Ovary (tissue), 7 donors: ENCODE measurements at regions not wholly inside any gene's neighbourhood (a gene's known extent, or its start where the extent isn't known, plus 50 kb on each side); places are given as distances from the start of the nearest gene placed in this dataset.

ENCODE experiments used
- DNase-seq, 5 donors: peaks; one replicate each; pipeline ENCODE4 v3.0.0-alpha.2; 2019 to 2020
- H3K27ac ChIP-seq, 2 donors: fragments of 200-600 bp; one replicate each; pipeline versions ENCODE4 v1.5.1 to v1.8.0; 2019 to 2022
- H3K27me3 ChIP-seq: fragments of 200-600 bp; one replicate; pipeline ENCODE4 v1.8.0; 2022
- H3K36me3 ChIP-seq: fragments of 200-600 bp; sonication (generic); one replicate; pipeline ENCODE4 v1.5.1; 2019
- H3K4me1 ChIP-seq: one replicate; pipeline ENCODE4 v1.8.1; 2013; ENCODE audit warnings: mild to moderate bottlenecking, moderate library complexity; ENCODE audit not compliant: insufficient read depth
- H3K4me3 ChIP-seq: fragments of 200-600 bp; sonication (generic); one replicate; pipeline ENCODE4 v1.5.1; 2017
- H3K9me3 ChIP-seq, 2 donors: fragments of 200-600 bp in 1 of 2; sonication (generic) in 1 of 2; one replicate each; pipeline versions ENCODE4 v1.5.1 to v1.8.1; 2013 to 2019; ENCODE audit warnings: mild to moderate bottlenecking in 1 of 2, moderate library complexity in 1 of 2
- EP300 ChIP-seq: sonication (generic); formaldehyde crosslinking; IDR thresholded peaks from one replicate; pipeline ENCODE4 v1.6.1; 2017; ENCODE audit warnings: antibody characterized with exemption
- POLR2A ChIP-seq: fragments of 450-650 bp; IDR thresholded peaks from one replicate; pipeline ENCODE4 v1.6.1; 2017; ENCODE audit warnings: antibody characterized with exemption, mild to moderate bottlenecking, moderate library complexity
- WGBS, 3 donors: extraction: QIAGEN DNeasy Blood & Tissue Kit in 1 of 3; methylation state at CpG; one replicate each; pipeline versions ENCODE4 v1.1.5 to v1.1.7; 2013 to 2017; 5-methylcytosine and 5-hydroxymethylcytosine counted together
- intact Hi-C, 4 donors: fragments of 100-400 bp; cut with DNase I; formaldehyde crosslinking; loops; one replicate each; pipeline versions ENCODE4 v1.11.0 to v1.15.1; 2022 to 2023
- TF ChIP-seq, protein P1 (sequence below), 3 donors: fragments of 450-650 bp in 2 of 3; fragments of 200-600 bp in 1 of 3; IDR thresholded peaks; one replicate each; pipeline versions ENCODE4 v1.5.1 to v1.8.0; 2016 to 2022; ENCODE audit warnings: antibody characterized with exemption in 3 of 3, mild to moderate bottlenecking in 1 of 3
- donor health status: DM: no; HTN: no; CAD: no; lungs with moderate emphysema.
- donor health status: DM: no; HTN: no; CAD: no.
- donor health status: Bipolar disorder and iron deficiency.
- donor health status: DM: no; HTN: no; CAD: no.
- donor health status: DM: yes; HTN: yes; CAD: no.

DNA sequence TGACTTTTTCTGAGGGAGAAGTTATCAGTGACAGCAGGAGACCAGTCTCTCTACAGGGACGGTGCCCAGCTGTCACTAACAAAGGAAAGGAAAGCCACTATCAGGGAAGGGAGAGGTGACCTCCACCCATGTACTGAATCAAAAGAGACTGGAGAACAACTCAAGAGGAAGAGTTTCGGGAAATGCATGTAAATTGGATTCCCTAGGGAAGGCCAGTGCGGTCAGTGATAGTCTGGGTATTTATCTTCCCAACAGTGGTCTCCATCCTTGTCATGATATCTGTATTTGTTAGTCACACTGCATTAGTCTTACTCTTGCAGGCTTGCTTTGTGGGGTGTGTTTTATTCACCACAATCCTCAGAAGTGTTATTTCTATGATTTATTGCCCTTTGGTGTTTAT lies 193.4 kb upstream of the KIRREL3 start:
- no peak for DNase-seq
- intact Hi-C loops = no loop called here
- Histone ChIP-seq H3K9me3 (no peaks in the 10 kb centered on the region), H3K27ac (no peak overlapping the region), H3K4me1 (no peaks in the 10 kb centered on the region), H3K27me3 (no peaks in the 10 kb centered on the region), H3K4me3 (no peak overlapping the region), H3K36me3 (no peaks in the 10 kb centered on the region)
- TF ChIP-seq, protein P1, sequence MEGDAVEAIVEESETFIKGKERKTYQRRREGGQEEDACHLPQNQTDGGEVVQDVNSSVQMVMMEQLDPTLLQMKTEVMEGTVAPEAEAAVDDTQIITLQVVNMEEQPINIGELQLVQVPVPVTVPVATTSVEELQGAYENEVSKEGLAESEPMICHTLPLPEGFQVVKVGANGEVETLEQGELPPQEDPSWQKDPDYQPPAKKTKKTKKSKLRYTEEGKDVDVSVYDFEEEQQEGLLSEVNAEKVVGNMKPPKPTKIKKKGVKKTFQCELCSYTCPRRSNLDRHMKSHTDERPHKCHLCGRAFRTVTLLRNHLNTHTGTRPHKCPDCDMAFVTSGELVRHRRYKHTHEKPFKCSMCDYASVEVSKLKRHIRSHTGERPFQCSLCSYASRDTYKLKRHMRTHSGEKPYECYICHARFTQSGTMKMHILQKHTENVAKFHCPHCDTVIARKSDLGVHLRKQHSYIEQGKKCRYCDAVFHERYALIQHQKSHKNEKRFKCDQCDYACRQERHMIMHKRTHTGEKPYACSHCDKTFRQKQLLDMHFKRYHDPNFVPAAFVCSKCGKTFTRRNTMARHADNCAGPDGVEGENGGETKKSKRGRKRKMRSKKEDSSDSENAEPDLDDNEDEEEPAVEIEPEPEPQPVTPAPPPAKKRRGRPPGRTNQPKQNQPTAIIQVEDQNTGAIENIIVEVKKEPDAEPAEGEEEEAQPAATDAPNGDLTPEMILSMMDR (IDR thresholded peaks at IDR 0.05) = no peak
- TF ChIP-seq EP300 (no peak), POLR2A (no peak)
- 43 to 71% (median 44%) methylated on average over 3 of the region's 3 CpGs for WGBS, 3 donors

DNA sequence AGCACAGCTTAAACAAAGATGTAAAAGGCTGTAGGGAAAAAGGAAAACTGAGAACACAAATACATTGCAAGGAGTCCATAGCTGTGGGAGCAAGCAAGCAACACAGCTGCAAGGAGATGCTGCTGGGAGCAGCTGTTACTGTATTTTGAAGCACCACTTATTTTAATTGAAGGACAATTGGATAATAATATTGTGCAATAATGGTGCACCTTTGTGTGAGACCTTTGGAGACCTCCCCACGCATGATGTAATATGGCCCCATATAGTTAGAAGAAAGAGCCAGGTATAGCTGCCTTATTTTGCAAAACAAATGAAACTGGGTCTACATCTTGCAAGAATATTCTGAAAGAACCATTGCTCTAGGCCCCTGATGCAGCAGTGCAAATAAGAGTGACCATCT lies 191.1 kb upstream of the KIRREL3 start:
- no peak overlapping the region for H3K27ac ChIP-seq
- 83 to 100% (median 89%) methylated on average over 1 of the region's 1 CpG for WGBS, 3 donors
- intact Hi-C loops = no loop called here
- no peak overlapping the region for H3K4me3 ChIP-seq
- no peak for DNase-seq
- no peaks in the 10 kb centered on the region for H3K4me1 ChIP-seq
- no peaks in the 10 kb centered on the region for H3K36me3 ChIP-seq
- TF ChIP-seq, protein P1 (IDR thresholded peaks at IDR 0.05) = no peak
- TF ChIP-seq POLR2A = no peak
- TF ChIP-seq EP300 = no peak
- no peaks in the 10 kb centered on the region for H3K27me3 ChIP-seq
- H3K9me3 ChIP-seq = no peaks in the 10 kb centered on the region

DNA sequence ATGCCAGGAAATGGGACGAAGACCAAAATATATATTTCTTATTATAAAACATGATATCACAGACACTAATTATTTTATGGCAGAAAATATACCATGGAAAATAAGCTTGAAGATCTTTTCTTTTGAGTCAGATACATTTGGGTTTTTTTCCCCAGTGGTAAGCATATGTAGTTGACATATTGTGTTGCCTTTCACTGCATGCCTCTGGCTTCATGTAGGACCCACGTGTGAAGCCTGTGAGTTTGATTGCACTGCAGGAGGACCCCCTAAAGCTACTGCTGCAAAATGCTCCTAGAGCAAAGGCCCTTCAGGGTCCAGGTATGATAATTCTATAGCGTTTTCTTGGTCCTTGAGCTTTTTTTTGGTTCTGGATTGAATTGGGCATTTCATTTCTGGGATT lies 190.7 kb upstream of the KIRREL3 start:
- intact Hi-C loops = no loop called here
- no peaks in the 10 kb centered on the region for H3K9me3 ChIP-seq
- H3K27ac ChIP-seq = no peak overlapping the region
- no peaks in the 10 kb centered on the region for H3K36me3 ChIP-seq
- no peak for DNase-seq
- H3K4me3 ChIP-seq = no peak overlapping the region
- 66 to 74% (median 68%) methylated on average over 3 of the region's 3 CpGs for WGBS, 3 donors
- TF ChIP-seq, protein P1 (IDR thresholded peaks at IDR 0.05) = no peak
- TF ChIP-seq POLR2A (no peak), EP300 (no peak)
- H3K4me1 ChIP-seq = no peaks in the 10 kb centered on the region
- H3K27me3 ChIP-seq = no peaks in the 10 kb centered on the region

GRCh38 chr11:127182586-127183203 lies 182.1 kb upstream of the KIRREL3 start:
- H3K9me3 ChIP-seq = no peaks in the 10 kb centered on the region
- H3K4me1 ChIP-seq = no peaks in the 10 kb centered on the region
- H3K27ac ChIP-seq = no peak overlapping the region
- H3K4me3 ChIP-seq = no peak overlapping the region
- no peaks in the 10 kb centered on the region for H3K27me3 ChIP-seq
- WGBS, 3 donors = 70 to 80% (median 71%) methylated on average over 8 of the region's 8 CpGs
- intact Hi-C loops = no loop called here
- DNase-seq = no peak
- no peaks in the 10 kb centered on the region for H3K36me3 ChIP-seq
- TF ChIP-seq POLR2A = no peak

- Histone ChIP-seq H3K27ac (no peak overlapping the region), H3K27me3 (no peaks in the 10 kb centered on the region), H3K36me3 (no peaks in the 10 kb centered on the region), H3K9me3 (no peaks in the 10 kb centered on the region), H3K4me3 (no peak overlapping the region), H3K4me1 (no peaks in the 10 kb centered on the region)
- intact Hi-C loops = no loop called here
- no peak for DNase-seq
- TF ChIP-seq POLR2A (no peak), EP300 (no peak)
- TF ChIP-seq, protein P1 (IDR thresholded peaks at IDR 0.05) = no peak
- 76 to 82% (median 79%) methylated on average over 2 of the region's 2 CpGs for WGBS, 3 donors
These were observed 156.7 kb upstream of the KIRREL3 start for GRCh38 chr11:127157225-127157624.
